ENCODE measurements at regions not wholly inside any gene's neighbourhood (a gene's known extent, or its start where the extent isn't known, plus 50 kb on each side); places are given as distances from the start of the nearest gene placed in this dataset.

- TF ChIP-seq EZH2 (IDR thresholded peaks at IDR 0.05; ENCODE audit: insufficient read depth, poor library complexity, severe bottlenecking) (no peak), EZH2phosphoT487 (IDR thresholded peaks at IDR 0.05; ENCODE audit: insufficient read depth, low read depth) (no peak)
Observed at GRCh38 chr5:42888771-42889170, 77.1 kb upstream of the SELENOP start.
